ENCODE measurements at regions not wholly inside any gene's neighbourhood (a gene's known extent, or its start where the extent isn't known, plus 50 kb on each side); places are given as distances from the start of the nearest gene placed in this dataset.

DNA sequence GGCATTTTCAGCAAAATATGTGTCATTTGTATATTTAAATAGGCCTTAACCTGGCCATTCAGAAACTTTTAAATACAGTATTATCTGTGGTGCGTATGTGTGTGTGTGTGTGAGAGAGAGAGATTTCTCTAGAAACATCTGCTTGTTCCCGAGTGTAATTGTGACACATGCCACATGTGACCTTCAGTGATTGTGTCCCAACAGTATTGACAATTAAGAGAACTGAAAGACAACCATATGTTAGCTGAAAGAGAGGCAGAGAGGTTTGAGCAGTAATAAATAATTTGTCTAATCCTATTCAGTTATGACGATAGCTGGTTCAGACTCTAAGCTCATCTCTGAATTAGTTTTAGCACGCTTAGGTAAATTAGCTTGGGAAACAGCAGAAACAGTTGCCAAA is 1503.1 kb downstream of the PCDH9 start:
- no peak overlapping the region for H3K4me2 ChIP-seq (ENCODE audit: low read length)
- DNase-seq (ENCODE audit: low read depth, low spot score) (no peak), ATAC-seq (no peak)
- no peak overlapping the region for H2AFZ ChIP-seq (ENCODE audit: low read depth, low read length, poor library complexity, severe bottlenecking)
- TF ChIP-seq POLR2A (IDR thresholded peaks at IDR 0.05; ENCODE audit: borderline replicate concordance, extremely low read depth, insufficient read depth, insufficient read length) (no peak), CBX3 (IDR thresholded peaks at IDR 0.05; ENCODE audit: low read depth) (no peak)
- no peaks in the 10 kb centered on the region for H3K27me3 ChIP-seq (ENCODE audit: insufficient read depth, low read length)
- H3K9ac ChIP-seq (ENCODE audit: low read length) = no peak overlapping the region
- ChIA-PET CTCF (no interaction called here), POLR2A (no interaction called here), RAD21 (ENCODE audit: low non-redundant PET in 1 of 2, low total read pairs in 2 of 2, uncharacterized antibody in 2 of 2, unreplicated experiment in 2 of 2) (no interaction called here)
- no peak overlapping the region for H3K4me3 ChIP-seq (replicated peaks in 1 of 2; ENCODE audit: low read depth in 1 of 2, low read length in 2 of 2)
- H3K79me2 ChIP-seq (ENCODE audit: insufficient read depth, low read length) = no peaks in the 10 kb centered on the region
- intact Hi-C loops (cut with micrococcal nuclease) = no loop called here
- no peaks in the 10 kb centered on the region for H3K4me1 ChIP-seq (ENCODE audit: control insufficient read depth in 1 of 2, insufficient read depth in 2 of 2, low read length in 2 of 2)
- no peaks in the 10 kb centered on the region for H3K9me3 ChIP-seq (ENCODE audit: control insufficient read depth in 1 of 2, insufficient read depth in 1 of 2, low read depth in 1 of 2, low read length in 2 of 2)
- H4K20me1 ChIP-seq (ENCODE audit: insufficient read depth) = no peaks in the 10 kb centered on the region
- no peak overlapping the region for H3K27ac ChIP-seq (ENCODE audit: low read depth, low read length)
- no peaks in the 10 kb centered on the region for H3K36me3 ChIP-seq (ENCODE audit: control insufficient read depth in 1 of 2, insufficient read depth in 2 of 2, low read length in 2 of 2)
- no peaks in the 10 kb centered on the region for H3K9me2 ChIP-seq (ENCODE audit: insufficient read depth)
- no TSS peak for BruUV-seq (replicated peaks)

DNA sequence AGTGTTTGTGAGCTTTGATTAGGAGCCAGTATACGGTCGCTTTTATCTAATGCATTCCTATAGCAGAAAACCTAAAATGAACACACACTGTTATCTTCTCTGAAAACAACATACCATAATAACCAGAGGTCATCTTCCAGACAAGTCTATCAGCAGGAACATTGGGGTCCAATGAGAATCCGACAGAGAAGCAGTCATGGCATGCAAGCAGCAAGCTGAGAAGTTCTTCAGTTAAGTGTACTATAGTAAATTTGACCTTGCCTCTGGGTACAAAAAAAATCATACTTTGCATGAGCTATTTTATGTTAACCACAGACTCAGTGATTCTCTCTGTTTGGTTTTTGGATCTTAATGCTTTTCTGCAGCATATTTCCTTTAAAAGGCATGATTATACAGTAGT is 1505.1 kb downstream of the PCDH9 start:
- Histone ChIP-seq H3K27ac (ENCODE audit: low read depth, low read length) (no peak overlapping the region), H3K9me3 (ENCODE audit: control insufficient read depth in 1 of 2, insufficient read depth in 1 of 2, low read depth in 1 of 2, low read length in 2 of 2) (no peaks in the 10 kb centered on the region), H4K20me1 (ENCODE audit: insufficient read depth) (no peaks in the 10 kb centered on the region), H3K9ac (ENCODE audit: low read length) (no peak overlapping the region), H3K36me3 (ENCODE audit: control insufficient read depth in 1 of 2, insufficient read depth in 2 of 2, low read length in 2 of 2) (no peaks in the 10 kb centered on the region), H3K4me2 (ENCODE audit: low read length) (no peak overlapping the region), H3K4me1 (ENCODE audit: control insufficient read depth in 1 of 2, insufficient read depth in 2 of 2, low read length in 2 of 2) (no peaks in the 10 kb centered on the region), H3K79me2 (ENCODE audit: insufficient read depth, low read length) (no peaks in the 10 kb centered on the region), H2AFZ (ENCODE audit: low read depth, low read length, poor library complexity, severe bottlenecking) (no peak overlapping the region), H3K27me3 (ENCODE audit: insufficient read depth, low read length) (no peaks in the 10 kb centered on the region), H3K9me2 (ENCODE audit: insufficient read depth) (no peaks in the 10 kb centered on the region), H3K4me3 (replicated peaks in 1 of 2; ENCODE audit: low read depth in 1 of 2, low read length in 2 of 2) (no peak overlapping the region)
- RAD21 ChIA-PET (ENCODE audit: low non-redundant PET in 1 of 2, low total read pairs in 2 of 2, uncharacterized antibody in 2 of 2, unreplicated experiment in 2 of 2) = no interaction called here
- ATAC-seq = no peak
- TF ChIP-seq JUND (IDR thresholded peaks at IDR 0.05) (no peak), SIN3A (IDR thresholded peaks at IDR 0.05; ENCODE audit: low read depth) (no peak), SP1 (IDR thresholded peaks at IDR 0.05; ENCODE audit: low read depth) (no peak), ATF3 (IDR thresholded peaks at IDR 0.05) (no peak), POLR2AphosphoS5 (IDR thresholded peaks at IDR 0.05; ENCODE audit: low read depth, low read length) (no peak), CBX3 (IDR thresholded peaks at IDR 0.05; ENCODE audit: low read depth) (no peak), SRF (IDR thresholded peaks at IDR 0.05; ENCODE audit: low read depth) (no peak), RAD21 (IDR thresholded peaks at IDR 0.05; ENCODE audit: low read depth) (no peak), ELF1 (IDR thresholded peaks at IDR 0.05; ENCODE audit: borderline replicate concordance, low read depth) (no peak)
- TF ChIP-seq, protein P1, sequence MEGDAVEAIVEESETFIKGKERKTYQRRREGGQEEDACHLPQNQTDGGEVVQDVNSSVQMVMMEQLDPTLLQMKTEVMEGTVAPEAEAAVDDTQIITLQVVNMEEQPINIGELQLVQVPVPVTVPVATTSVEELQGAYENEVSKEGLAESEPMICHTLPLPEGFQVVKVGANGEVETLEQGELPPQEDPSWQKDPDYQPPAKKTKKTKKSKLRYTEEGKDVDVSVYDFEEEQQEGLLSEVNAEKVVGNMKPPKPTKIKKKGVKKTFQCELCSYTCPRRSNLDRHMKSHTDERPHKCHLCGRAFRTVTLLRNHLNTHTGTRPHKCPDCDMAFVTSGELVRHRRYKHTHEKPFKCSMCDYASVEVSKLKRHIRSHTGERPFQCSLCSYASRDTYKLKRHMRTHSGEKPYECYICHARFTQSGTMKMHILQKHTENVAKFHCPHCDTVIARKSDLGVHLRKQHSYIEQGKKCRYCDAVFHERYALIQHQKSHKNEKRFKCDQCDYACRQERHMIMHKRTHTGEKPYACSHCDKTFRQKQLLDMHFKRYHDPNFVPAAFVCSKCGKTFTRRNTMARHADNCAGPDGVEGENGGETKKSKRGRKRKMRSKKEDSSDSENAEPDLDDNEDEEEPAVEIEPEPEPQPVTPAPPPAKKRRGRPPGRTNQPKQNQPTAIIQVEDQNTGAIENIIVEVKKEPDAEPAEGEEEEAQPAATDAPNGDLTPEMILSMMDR (IDR thresholded peaks at IDR 0.05 in 2 of 3, conservative IDR thresholded peaks at IDR 0.05 in 1 of 3; ENCODE audit: borderline replicate concordance in 1 of 3, insufficient read depth in 1 of 3, low read depth in 2 of 3, low read length in 2 of 3) = no peak
- TF ChIP-seq, protein P2, sequence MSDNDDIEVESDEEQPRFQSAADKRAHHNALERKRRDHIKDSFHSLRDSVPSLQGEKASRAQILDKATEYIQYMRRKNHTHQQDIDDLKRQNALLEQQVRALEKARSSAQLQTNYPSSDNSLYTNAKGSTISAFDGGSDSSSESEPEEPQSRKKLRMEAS (IDR thresholded peaks at IDR 0.05) = no peak
- no TSS peak for BruUV-seq (replicated peaks)
- intact Hi-C loops (cut with micrococcal nuclease) = no loop called here
- POLR2A ChIA-PET = no interaction called here
- DNase-seq (ENCODE audit: low read depth, low spot score) = no peak
- CTCF ChIA-PET = no interaction called here

Measured in HCT116 (cell line).